ENCODE measurements at regions not wholly inside any gene's neighbourhood (a gene's known extent, or its start where the extent isn't known, plus 50 kb on each side); places are given as distances from the start of the nearest gene placed in this dataset.

DNA sequence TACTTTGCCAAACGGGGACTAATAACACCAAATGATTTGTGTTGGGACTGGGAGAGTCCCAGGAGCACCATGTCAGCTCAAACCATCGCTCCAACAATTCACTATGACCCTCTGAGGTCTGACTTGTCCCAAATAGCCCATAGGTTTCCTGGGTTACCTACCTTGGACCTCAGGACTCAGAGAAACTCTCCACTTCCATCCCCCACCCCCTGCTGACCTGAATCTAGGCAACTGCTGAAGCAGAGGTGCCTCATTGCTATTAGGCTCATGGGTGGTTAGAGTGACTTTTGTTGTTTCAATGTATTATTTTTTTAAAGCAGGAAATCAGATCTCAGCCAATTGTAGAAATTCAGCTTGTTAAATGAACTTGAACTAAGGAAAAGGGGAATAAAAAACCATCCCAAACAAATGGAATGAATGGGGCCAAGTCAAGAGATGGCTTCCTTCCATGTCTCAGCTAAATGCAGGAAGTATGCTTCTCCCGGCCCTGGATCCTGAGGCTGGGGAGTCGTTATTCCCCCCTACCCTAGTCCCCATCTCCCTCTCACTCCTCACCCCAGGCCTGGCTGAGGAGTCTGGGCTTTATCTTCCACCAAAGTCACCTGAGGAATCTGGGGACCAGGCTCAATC is 80.9 kb upstream of the SLC24A4 start:
- DNase-seq = no peak
- Histone ChIP-seq H3K9ac (ENCODE audit: extremely low read depth, insufficient read length, low read length) (no peak overlapping the region), H3K79me2 (ENCODE audit: insufficient read depth, low read length) (no peaks in the 10 kb centered on the region), H3K4me1 (ENCODE audit: insufficient read depth, low read length) (no peaks in the 10 kb centered on the region), H2BK12ac (ENCODE audit: insufficient read length, low read depth, low read length) (no peak overlapping the region), H3K14ac (ENCODE audit: insufficient read depth, low read length) (no peak overlapping the region), H3K79me1 (ENCODE audit: insufficient read depth, low read depth, low read length, poor library complexity, severe bottlenecking) (no peaks in the 10 kb centered on the region), H2AK5ac (ENCODE audit: insufficient read length, low read length) (no peak overlapping the region), H3K56ac (ENCODE audit: insufficient read length, low read depth, low read length) (no peak overlapping the region), H2AFZ (ENCODE audit: low read length) (no peak overlapping the region), H2BK120ac (ENCODE audit: low read depth, low read length, poor library complexity, severe bottlenecking) (no peak overlapping the region), H3K18ac (ENCODE audit: insufficient read length, low read depth, low read length) (no peak overlapping the region), H3K23ac (ENCODE audit: insufficient read length, low read depth, low read length) (no peak overlapping the region), H3K23me2 (ENCODE audit: insufficient read length, low read depth, low read length, poor library complexity, severe bottlenecking) (no peaks in the 10 kb centered on the region), H4K5ac (ENCODE audit: insufficient read length, low read depth, low read length) (no peak overlapping the region), H2BK15ac (ENCODE audit: low read depth, low read length) (no peak overlapping the region), H3K9me3 (ENCODE audit: control insufficient read depth, low read depth, low read length) (peaks cover 34% of the 10 kb centered on the region), H4K8ac (replicated peaks; ENCODE audit: insufficient read length, low read depth, low read length) (no peak overlapping the region), H3T11ph (ENCODE audit: low read length) (no peak overlapping the region), H3K27ac (ENCODE audit: insufficient read length, low read depth, low read length) (no peak overlapping the region), H2BK5ac (ENCODE audit: insufficient read length, low read length) (no peak overlapping the region), H4K20me1 (ENCODE audit: control insufficient read depth, insufficient read depth, insufficient read length) (no peaks in the 10 kb centered on the region), H3K27me3 (ENCODE audit: insufficient read depth, low read length) (no peaks in the 10 kb centered on the region), H2BK20ac (ENCODE audit: low read depth, low read length, poor library complexity, severe bottlenecking) (no peak overlapping the region), H4K91ac (ENCODE audit: insufficient read length, low read depth, low read length) (no peak overlapping the region), H3K4ac (ENCODE audit: low read depth, low read length) (no peak overlapping the region), H3K4me2 (ENCODE audit: insufficient read depth, insufficient read length, low read length) (no peak overlapping the region)
- H3K27me3 Mint-ChIP-seq (ENCODE audit: low read depth) = peaks cover 8% of the 10 kb centered on the region
- WGBS (ENCODE audit: extremely low coverage, insufficient read length, low lambda C conversion rate) = no CpG with 5 or more reads among the region's 4 CpGs
- H3K27ac Mint-ChIP-seq = no peak overlapping the region
- TF ChIP-seq, protein P1, sequence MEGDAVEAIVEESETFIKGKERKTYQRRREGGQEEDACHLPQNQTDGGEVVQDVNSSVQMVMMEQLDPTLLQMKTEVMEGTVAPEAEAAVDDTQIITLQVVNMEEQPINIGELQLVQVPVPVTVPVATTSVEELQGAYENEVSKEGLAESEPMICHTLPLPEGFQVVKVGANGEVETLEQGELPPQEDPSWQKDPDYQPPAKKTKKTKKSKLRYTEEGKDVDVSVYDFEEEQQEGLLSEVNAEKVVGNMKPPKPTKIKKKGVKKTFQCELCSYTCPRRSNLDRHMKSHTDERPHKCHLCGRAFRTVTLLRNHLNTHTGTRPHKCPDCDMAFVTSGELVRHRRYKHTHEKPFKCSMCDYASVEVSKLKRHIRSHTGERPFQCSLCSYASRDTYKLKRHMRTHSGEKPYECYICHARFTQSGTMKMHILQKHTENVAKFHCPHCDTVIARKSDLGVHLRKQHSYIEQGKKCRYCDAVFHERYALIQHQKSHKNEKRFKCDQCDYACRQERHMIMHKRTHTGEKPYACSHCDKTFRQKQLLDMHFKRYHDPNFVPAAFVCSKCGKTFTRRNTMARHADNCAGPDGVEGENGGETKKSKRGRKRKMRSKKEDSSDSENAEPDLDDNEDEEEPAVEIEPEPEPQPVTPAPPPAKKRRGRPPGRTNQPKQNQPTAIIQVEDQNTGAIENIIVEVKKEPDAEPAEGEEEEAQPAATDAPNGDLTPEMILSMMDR (conservative IDR thresholded peaks at IDR 0.05) = no peak
- no peaks in the 10 kb centered on the region for H3K4me1 Mint-ChIP-seq
- H3K4me3 Mint-ChIP-seq = no peak overlapping the region
- H3K9me3 Mint-ChIP-seq = peaks cover 46 to 51% of the 10 kb centered on the region in 2 experiments
- H3K36me3 Mint-ChIP-seq (ENCODE audit: insufficient read depth in 1 of 3, low read depth in 3 of 3) = peaks cover 12 to 33% (median 23%) of the 10 kb centered on the region in 3 experiments

All from H9 (cell line).